ENCODE measurements at regions not wholly inside any gene's neighbourhood (a gene's known extent, or its start where the extent isn't known, plus 50 kb on each side); places are given as distances from the start of the nearest gene placed in this dataset.

- TF ChIP-seq, protein P1, sequence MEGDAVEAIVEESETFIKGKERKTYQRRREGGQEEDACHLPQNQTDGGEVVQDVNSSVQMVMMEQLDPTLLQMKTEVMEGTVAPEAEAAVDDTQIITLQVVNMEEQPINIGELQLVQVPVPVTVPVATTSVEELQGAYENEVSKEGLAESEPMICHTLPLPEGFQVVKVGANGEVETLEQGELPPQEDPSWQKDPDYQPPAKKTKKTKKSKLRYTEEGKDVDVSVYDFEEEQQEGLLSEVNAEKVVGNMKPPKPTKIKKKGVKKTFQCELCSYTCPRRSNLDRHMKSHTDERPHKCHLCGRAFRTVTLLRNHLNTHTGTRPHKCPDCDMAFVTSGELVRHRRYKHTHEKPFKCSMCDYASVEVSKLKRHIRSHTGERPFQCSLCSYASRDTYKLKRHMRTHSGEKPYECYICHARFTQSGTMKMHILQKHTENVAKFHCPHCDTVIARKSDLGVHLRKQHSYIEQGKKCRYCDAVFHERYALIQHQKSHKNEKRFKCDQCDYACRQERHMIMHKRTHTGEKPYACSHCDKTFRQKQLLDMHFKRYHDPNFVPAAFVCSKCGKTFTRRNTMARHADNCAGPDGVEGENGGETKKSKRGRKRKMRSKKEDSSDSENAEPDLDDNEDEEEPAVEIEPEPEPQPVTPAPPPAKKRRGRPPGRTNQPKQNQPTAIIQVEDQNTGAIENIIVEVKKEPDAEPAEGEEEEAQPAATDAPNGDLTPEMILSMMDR (conservative IDR thresholded peaks at IDR 0.05; ENCODE audit: low read depth in 2 of 2): no peak
- TF ChIP-seq POLR2AphosphoS5 (IDR thresholded peaks at IDR 0.05; ENCODE audit: low read depth): no peak
- TF ChIP-seq, protein P2, sequence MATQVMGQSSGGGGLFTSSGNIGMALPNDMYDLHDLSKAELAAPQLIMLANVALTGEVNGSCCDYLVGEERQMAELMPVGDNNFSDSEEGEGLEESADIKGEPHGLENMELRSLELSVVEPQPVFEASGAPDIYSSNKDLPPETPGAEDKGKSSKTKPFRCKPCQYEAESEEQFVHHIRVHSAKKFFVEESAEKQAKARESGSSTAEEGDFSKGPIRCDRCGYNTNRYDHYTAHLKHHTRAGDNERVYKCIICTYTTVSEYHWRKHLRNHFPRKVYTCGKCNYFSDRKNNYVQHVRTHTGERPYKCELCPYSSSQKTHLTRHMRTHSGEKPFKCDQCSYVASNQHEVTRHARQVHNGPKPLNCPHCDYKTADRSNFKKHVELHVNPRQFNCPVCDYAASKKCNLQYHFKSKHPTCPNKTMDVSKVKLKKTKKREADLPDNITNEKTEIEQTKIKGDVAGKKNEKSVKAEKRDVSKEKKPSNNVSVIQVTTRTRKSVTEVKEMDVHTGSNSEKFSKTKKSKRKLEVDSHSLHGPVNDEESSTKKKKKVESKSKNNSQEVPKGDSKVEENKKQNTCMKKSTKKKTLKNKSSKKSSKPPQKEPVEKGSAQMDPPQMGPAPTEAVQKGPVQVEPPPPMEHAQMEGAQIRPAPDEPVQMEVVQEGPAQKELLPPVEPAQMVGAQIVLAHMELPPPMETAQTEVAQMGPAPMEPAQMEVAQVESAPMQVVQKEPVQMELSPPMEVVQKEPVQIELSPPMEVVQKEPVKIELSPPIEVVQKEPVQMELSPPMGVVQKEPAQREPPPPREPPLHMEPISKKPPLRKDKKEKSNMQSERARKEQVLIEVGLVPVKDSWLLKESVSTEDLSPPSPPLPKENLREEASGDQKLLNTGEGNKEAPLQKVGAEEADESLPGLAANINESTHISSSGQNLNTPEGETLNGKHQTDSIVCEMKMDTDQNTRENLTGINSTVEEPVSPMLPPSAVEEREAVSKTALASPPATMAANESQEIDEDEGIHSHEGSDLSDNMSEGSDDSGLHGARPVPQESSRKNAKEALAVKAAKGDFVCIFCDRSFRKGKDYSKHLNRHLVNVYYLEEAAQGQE (IDR thresholded peaks at IDR 0.05; ENCODE audit: unreplicated experiment): no peak
Measured at GRCh38 chr9:38286357-38286756, 106.1 kb upstream of the ALDH1B1 start.

Data from GM23338 (cell line).